ENCODE measurements at regions not wholly inside any gene's neighbourhood (a gene's known extent, or its start where the extent isn't known, plus 50 kb on each side); places are given as distances from the start of the nearest gene placed in this dataset.

DNA sequence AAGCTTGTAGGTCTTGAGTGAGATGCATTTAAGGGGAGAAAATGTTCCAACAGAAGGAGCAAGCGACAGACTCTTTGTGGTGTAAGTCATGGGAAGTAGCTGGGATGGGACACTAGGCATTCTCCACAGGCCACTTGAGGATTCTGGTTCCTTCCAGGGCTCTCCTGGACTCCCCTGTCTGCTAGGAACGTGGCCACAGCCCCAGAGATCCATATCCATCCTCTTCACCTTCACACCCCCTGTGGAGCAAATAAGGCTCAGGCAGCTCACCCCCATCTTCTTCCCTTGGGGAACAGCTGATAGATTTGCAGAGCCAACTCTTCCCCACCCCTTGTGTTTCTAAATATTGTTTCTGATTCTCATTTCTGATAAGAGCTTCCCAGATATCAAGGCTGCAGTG is 482.6 kb upstream of the MKI67 start:
- no TSS peak for BruUV-seq (replicated peaks)
- no peak for DNase-seq (ENCODE audit: low read depth, low spot score)
- ChIA-PET RAD21 (ENCODE audit: low non-redundant PET in 1 of 2, low total read pairs in 2 of 2, uncharacterized antibody in 2 of 2, unreplicated experiment in 2 of 2) (no interaction called here), CTCF (no interaction called here), POLR2A (no interaction called here)
- Histone ChIP-seq H3K36me3 (ENCODE audit: control insufficient read depth in 1 of 2, insufficient read depth in 2 of 2, low read length in 2 of 2) (no peaks in the 10 kb centered on the region), H3K27ac (ENCODE audit: low read depth, low read length) (no peak overlapping the region), H3K27me3 (ENCODE audit: insufficient read depth, low read length) (peaks cover 39% of the 10 kb centered on the region), H3K4me3 (replicated peaks in 1 of 2; ENCODE audit: low read depth in 1 of 2, low read length in 2 of 2) (no peak overlapping the region), H3K9me2 (ENCODE audit: insufficient read depth) (no peaks in the 10 kb centered on the region), H3K79me2 (ENCODE audit: insufficient read depth, low read length) (no peaks in the 10 kb centered on the region), H3K9me3 (ENCODE audit: control insufficient read depth in 1 of 2, insufficient read depth in 1 of 2, low read depth in 1 of 2, low read length in 2 of 2) (no peaks in the 10 kb centered on the region), H3K4me1 (ENCODE audit: control insufficient read depth in 1 of 2, insufficient read depth in 2 of 2, low read length in 2 of 2) (no peaks in the 10 kb centered on the region), H3K4me2 (ENCODE audit: low read length) (no peak overlapping the region), H2AFZ (ENCODE audit: low read depth, low read length, poor library complexity, severe bottlenecking) (no peak overlapping the region), H3K9ac (ENCODE audit: low read length) (no peak overlapping the region), H4K20me1 (ENCODE audit: insufficient read depth) (no peaks in the 10 kb centered on the region)
- no peak for ATAC-seq
- intact Hi-C loops (cut with micrococcal nuclease) = no loop called here
- TF ChIP-seq SP1 (IDR thresholded peaks at IDR 0.05; ENCODE audit: low read depth) (no peak), CBX3 (IDR thresholded peaks at IDR 0.05; ENCODE audit: low read depth) (no peak), EZH2 (IDR thresholded peaks at IDR 0.05) (no peak), POLR2A (IDR thresholded peaks at IDR 0.05; ENCODE audit: borderline replicate concordance, extremely low read depth, insufficient read depth, insufficient read length) (no peak), ELF1 (IDR thresholded peaks at IDR 0.05; ENCODE audit: borderline replicate concordance, low read depth) (no peak), EZH2phosphoT487 (IDR thresholded peaks at IDR 0.05; ENCODE audit: borderline replicate concordance) (no peak), ZFX (IDR thresholded peaks at IDR 0.05) (no peak), RAD21 (IDR thresholded peaks at IDR 0.05; ENCODE audit: low read depth) (no peak), ZNF274 (IDR thresholded peaks at IDR 0.05; ENCODE audit: low read depth, low read length) (no peak), EGR1 (IDR thresholded peaks at IDR 0.05; ENCODE audit: low read depth) (no peak), JUND (IDR thresholded peaks at IDR 0.05) (no peak), POLR2AphosphoS5 (IDR thresholded peaks at IDR 0.05; ENCODE audit: low read depth, low read length) (no peak), SRF (IDR thresholded peaks at IDR 0.05; ENCODE audit: low read depth) (no peak), CEBPB (IDR thresholded peaks at IDR 0.05; ENCODE audit: low read depth) (no peak)
- TF ChIP-seq, protein P1, sequence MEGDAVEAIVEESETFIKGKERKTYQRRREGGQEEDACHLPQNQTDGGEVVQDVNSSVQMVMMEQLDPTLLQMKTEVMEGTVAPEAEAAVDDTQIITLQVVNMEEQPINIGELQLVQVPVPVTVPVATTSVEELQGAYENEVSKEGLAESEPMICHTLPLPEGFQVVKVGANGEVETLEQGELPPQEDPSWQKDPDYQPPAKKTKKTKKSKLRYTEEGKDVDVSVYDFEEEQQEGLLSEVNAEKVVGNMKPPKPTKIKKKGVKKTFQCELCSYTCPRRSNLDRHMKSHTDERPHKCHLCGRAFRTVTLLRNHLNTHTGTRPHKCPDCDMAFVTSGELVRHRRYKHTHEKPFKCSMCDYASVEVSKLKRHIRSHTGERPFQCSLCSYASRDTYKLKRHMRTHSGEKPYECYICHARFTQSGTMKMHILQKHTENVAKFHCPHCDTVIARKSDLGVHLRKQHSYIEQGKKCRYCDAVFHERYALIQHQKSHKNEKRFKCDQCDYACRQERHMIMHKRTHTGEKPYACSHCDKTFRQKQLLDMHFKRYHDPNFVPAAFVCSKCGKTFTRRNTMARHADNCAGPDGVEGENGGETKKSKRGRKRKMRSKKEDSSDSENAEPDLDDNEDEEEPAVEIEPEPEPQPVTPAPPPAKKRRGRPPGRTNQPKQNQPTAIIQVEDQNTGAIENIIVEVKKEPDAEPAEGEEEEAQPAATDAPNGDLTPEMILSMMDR (IDR thresholded peaks at IDR 0.05 in 2 of 3, conservative IDR thresholded peaks at IDR 0.05 in 1 of 3; ENCODE audit: borderline replicate concordance in 1 of 3, insufficient read depth in 1 of 3, low read depth in 2 of 3, low read length in 2 of 3) = no peak
- TF ChIP-seq, protein P2, sequence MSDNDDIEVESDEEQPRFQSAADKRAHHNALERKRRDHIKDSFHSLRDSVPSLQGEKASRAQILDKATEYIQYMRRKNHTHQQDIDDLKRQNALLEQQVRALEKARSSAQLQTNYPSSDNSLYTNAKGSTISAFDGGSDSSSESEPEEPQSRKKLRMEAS (IDR thresholded peaks at IDR 0.05) = no peak
- TF ChIP-seq, protein P3, sequence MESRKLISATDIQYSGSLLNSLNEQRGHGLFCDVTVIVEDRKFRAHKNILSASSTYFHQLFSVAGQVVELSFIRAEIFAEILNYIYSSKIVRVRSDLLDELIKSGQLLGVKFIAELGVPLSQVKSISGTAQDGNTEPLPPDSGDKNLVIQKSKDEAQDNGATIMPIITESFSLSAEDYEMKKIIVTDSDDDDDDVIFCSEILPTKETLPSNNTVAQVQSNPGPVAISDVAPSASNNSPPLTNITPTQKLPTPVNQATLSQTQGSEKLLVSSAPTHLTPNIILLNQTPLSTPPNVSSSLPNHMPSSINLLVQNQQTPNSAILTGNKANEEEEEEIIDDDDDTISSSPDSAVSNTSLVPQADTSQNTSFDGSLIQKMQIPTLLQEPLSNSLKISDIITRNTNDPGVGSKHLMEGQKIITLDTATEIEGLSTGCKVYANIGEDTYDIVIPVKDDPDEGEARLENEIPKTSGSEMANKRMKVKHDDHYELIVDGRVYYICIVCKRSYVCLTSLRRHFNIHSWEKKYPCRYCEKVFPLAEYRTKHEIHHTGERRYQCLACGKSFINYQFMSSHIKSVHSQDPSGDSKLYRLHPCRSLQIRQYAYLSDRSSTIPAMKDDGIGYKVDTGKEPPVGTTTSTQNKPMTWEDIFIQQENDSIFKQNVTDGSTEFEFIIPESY (IDR thresholded peaks at IDR 0.05; ENCODE audit: extremely low read depth, insufficient replicate concordance, low read length) = no peak
